IPS-NIHi7 (cell line): ENCODE measurements at regions not wholly inside any gene's neighbourhood (a gene's known extent, or its start where the extent isn't known, plus 50 kb on each side); places are given as distances from the start of the nearest gene placed in this dataset.
"Not testable (repeated sequence)": the region's sequence is repeated elsewhere in the genome, so short reads cannot be mapped to it uniquely, and the experiment has no call there.

Experiments used
- DNase-seq: peaks from one replicate; pipeline ENCODE4 v3.0.0; 2012; ENCODE audit warnings: mixed read lengths; ENCODE audit errors: extremely low spot score

- no peak for DNase-seq
These were observed 641.5 kb downstream of the GABRG1 start for GRCh38 chr4:45482346-45482745.

- DNase-seq: no peak
These were observed 646.5 kb downstream of the GABRG1 start for GRCh38 chr4:45477311-45477733.

- DNase-seq: no peak
These were observed 648.3 kb downstream of the GABRG1 start for GRCh38 chr4:45475548-45475947.

GRCh38 chr4:45472490-45472889 is 651.4 kb downstream of the GABRG1 start:
- DNase-seq: no peak

- DNase-seq: no peak
These were observed 652.5 kb downstream of the GABRG1 start for GRCh38 chr4:45471335-45471734.

- no peak for DNase-seq
These were observed 656.7 kb downstream of the GABRG1 start for GRCh38 chr4:45467157-45467556.

- DNase-seq: not testable (repeated sequence)
These were observed 663.7 kb downstream of the GABRG1 start for GRCh38 chr4:45460157-45460556.

- DNase-seq: no peak
These were observed 668.6 kb downstream of the GABRG1 start for GRCh38 chr4:45455217-45455616.

- DNase-seq: no peak
These were observed 670.5 kb downstream of the GABRG1 start for GRCh38 chr4:45453258-45453853.

GRCh38 chr4:45442466-45442865 is 681.4 kb downstream of the GABRG1 start:
- DNase-seq: no peak

GRCh38 chr4:45438047-45438446 is 685.8 kb downstream of the GABRG1 start:
- no peak for DNase-seq

- no peak for DNase-seq
These were observed 686.5 kb downstream of the GABRG1 start for GRCh38 chr4:45437381-45437780.

GRCh38 chr4:45425135-45425534 is 698.7 kb downstream of the GABRG1 start:
- no peak for DNase-seq

- no peak for DNase-seq
These were observed 697.5 kb upstream of the GNPDA2 start for GRCh38 chr4:45423896-45424295.

GRCh38 chr4:45420091-45420674 is 693.8 kb upstream of the GNPDA2 start:
- DNase-seq: not testable (repeated sequence)

- DNase-seq: no peak
These were observed 684.4 kb upstream of the GNPDA2 start for GRCh38 chr4:45410701-45411210.

GRCh38 chr4:45409536-45409935 is 683.2 kb upstream of the GNPDA2 start:
- no peak for DNase-seq

- no peak for DNase-seq
These were observed 682.6 kb upstream of the GNPDA2 start for GRCh38 chr4:45408996-45409395.

- no peak for DNase-seq
These were observed 672.8 kb upstream of the GNPDA2 start for GRCh38 chr4:45399116-45399515.

- no peak for DNase-seq
These were observed 659.0 kb upstream of the GNPDA2 start for GRCh38 chr4:45385306-45385705.

GRCh38 chr4:45370408-45370807 is 644.1 kb upstream of the GNPDA2 start:
- no peak for DNase-seq

- no peak for DNase-seq
These were observed 642.5 kb upstream of the GNPDA2 start for GRCh38 chr4:45368832-45369231.

- no peak for DNase-seq
These were observed 637.6 kb upstream of the GNPDA2 start for GRCh38 chr4:45363931-45364330.
